ENCODE measurements at regions not wholly inside any gene's neighbourhood (a gene's known extent, or its start where the extent isn't known, plus 50 kb on each side); places are given as distances from the start of the nearest gene placed in this dataset.

DNA sequence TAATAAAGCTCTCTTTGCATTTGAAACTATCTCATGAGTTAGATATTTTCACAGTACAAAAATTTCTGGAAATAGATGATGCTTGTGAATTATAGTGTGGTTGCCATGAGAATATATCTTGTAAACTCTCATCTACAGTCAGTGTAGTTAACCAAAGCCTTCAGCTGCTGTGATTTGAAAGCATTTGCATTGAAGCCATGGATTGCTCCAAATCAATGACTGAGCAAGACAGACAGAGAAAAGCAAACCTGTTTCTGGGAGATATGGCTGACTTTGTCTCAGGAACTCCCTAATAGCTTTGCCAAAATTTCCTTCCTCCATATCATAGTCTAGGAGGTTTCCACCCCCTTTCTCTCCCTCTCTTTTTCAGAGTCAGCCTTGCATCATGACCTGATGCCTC, 955.3 kb downstream of the REEP3 start:
- Histone ChIP-seq H3K9me3 (peaks cover 0 to 5% (median 0%) of the 10 kb centered on the region in 3 donors), H3K4me3 (no peak overlapping the region), H3K27me3 (no peaks in the 10 kb centered on the region), H3K36me3 (no peaks in the 10 kb centered on the region), H3K27ac (no peak overlapping the region), H3K4me1 (no peaks in the 10 kb centered on the region)
- TF ChIP-seq POLR2A (IDR thresholded peaks at IDR 0.05): no peak
- TF ChIP-seq, protein P1, sequence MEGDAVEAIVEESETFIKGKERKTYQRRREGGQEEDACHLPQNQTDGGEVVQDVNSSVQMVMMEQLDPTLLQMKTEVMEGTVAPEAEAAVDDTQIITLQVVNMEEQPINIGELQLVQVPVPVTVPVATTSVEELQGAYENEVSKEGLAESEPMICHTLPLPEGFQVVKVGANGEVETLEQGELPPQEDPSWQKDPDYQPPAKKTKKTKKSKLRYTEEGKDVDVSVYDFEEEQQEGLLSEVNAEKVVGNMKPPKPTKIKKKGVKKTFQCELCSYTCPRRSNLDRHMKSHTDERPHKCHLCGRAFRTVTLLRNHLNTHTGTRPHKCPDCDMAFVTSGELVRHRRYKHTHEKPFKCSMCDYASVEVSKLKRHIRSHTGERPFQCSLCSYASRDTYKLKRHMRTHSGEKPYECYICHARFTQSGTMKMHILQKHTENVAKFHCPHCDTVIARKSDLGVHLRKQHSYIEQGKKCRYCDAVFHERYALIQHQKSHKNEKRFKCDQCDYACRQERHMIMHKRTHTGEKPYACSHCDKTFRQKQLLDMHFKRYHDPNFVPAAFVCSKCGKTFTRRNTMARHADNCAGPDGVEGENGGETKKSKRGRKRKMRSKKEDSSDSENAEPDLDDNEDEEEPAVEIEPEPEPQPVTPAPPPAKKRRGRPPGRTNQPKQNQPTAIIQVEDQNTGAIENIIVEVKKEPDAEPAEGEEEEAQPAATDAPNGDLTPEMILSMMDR (IDR thresholded peaks at IDR 0.05): no peak
- DNase-seq: no peak
- intact Hi-C loops (cut with DNase I): no loop called here

DNA sequence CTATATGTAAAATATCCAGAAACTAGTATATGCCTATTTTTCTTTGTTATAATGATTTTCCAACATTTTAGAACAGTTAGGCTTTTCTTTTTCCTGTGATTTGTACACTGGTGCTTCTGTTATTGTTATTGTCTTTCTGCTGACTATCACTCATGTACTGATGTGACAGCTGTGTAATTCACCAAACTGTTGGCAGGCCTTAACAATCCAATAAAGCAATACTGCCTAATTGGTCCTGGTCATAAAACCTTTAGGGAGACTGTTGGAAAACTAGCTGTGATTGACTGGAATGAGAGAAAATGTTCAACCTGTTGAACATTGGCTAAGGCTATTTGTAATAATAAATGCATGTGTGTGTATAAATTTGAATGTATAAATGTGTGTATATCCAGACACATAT, 956.6 kb downstream of the REEP3 start:
- TF ChIP-seq, protein P1 (IDR thresholded peaks at IDR 0.05): no peak
- no peak for TF ChIP-seq POLR2A (IDR thresholded peaks at IDR 0.05)
- Histone ChIP-seq H3K36me3 (no peaks in the 10 kb centered on the region), H3K4me1 (no peaks in the 10 kb centered on the region), H3K27me3 (no peaks in the 10 kb centered on the region), H3K27ac (no peak overlapping the region), H3K9me3 (peaks cover 0 to 5% (median 0%) of the 10 kb centered on the region in 3 donors), H3K4me3 (no peak overlapping the region)
- intact Hi-C loops (cut with DNase I): no loop called here
- DNase-seq: no peak

DNA sequence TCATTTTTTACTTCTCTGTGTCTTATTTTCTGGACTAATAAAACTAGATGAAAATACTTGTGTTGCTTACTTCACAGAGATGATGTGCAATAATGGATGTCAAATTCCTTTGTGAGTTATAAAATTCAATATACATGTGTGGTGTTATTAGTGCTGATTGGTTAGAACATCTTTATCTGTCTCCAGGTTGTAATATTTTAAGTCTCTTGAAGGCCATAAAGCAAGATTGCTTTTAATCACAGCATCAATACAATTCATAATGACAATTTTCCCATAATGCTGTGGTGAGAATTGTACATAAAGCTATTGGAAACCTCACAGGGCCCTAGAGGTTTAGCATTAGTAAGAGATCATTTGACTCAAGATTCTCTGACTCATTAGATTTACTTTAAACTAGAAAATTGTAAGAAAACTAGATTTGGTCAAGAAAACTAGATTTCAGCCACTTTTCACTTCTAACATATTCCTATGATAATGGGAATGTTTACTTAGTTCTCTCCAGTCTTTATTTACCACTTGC, 963.7 kb downstream of the REEP3 start:
- no peaks in the 10 kb centered on the region for H3K4me1 ChIP-seq
- no peaks in the 10 kb centered on the region for H3K36me3 ChIP-seq
- no peaks in the 10 kb centered on the region for H3K9me3 ChIP-seq
- no peak overlapping the region for H3K4me3 ChIP-seq
- no peaks in the 10 kb centered on the region for H3K27me3 ChIP-seq
- intact Hi-C loops (cut with DNase I): no loop called here
- no peak for DNase-seq
- TF ChIP-seq, protein P1 (IDR thresholded peaks at IDR 0.05): no peak
- no peak for TF ChIP-seq POLR2A (IDR thresholded peaks at IDR 0.05)
- H3K27ac ChIP-seq: no peak overlapping the region

DNA sequence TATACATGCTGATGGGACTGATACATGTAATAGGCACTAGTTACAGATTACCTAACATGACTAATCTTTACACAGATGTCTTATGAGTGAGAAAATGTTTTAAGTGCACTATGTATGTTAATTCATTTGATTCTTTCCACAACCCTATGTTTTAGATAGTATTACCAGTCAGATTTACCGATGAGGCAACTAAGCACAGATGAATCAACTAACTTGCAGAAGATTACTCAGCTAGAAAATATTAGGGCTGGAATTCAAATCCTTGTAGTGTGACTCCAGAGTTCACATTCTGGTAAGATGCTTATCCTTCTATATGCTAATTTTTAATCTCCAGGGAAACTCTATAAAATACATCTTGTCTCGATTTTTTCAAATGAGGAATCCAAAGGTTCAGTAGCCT, 964.9 kb downstream of the REEP3 start:
- H3K27ac ChIP-seq: no peak overlapping the region
- TF ChIP-seq, protein P1 (IDR thresholded peaks at IDR 0.05): no peak
- no peak for TF ChIP-seq POLR2A (IDR thresholded peaks at IDR 0.05)
- no peaks in the 10 kb centered on the region for H3K36me3 ChIP-seq
- DNase-seq: no peak
- H3K4me3 ChIP-seq: no peak overlapping the region
- intact Hi-C loops (cut with DNase I): no loop called here
- 42 to 47% methylated on average over 2 of the region's 2 CpGs for WGBS, 2 donors
- H3K9me3 ChIP-seq: no peaks in the 10 kb centered on the region
- no peaks in the 10 kb centered on the region for H3K27me3 ChIP-seq
- no peaks in the 10 kb centered on the region for H3K4me1 ChIP-seq

DNA sequence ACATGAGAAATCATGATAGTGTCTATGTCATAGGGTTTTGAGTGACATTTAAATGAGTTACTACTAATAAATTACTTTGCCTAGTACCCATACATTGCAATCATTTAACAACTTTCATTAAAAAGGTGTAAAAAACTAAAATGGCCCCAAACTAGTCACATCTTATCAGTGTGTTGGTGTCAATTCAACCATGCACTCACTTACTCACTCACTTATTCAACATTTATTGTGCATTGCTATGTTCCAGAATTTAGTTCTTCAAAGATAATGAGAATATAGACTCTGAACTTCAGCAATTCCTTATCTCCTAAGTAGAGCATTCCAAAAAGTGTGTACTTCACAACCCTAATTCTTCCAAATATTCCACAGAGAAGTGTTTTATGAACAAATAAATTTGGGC, 965.7 kb downstream of the REEP3 start:
- H3K4me3 ChIP-seq: no peak overlapping the region
- no peaks in the 10 kb centered on the region for H3K4me1 ChIP-seq
- intact Hi-C loops (cut with DNase I): no loop called here
- DNase-seq: no peak
- no peaks in the 10 kb centered on the region for H3K27me3 ChIP-seq
- H3K27ac ChIP-seq: no peak overlapping the region
- H3K9me3 ChIP-seq: no peaks in the 10 kb centered on the region
- TF ChIP-seq, protein P1 (IDR thresholded peaks at IDR 0.05): no peak
- TF ChIP-seq POLR2A (IDR thresholded peaks at IDR 0.05): no peak
- no peaks in the 10 kb centered on the region for H3K36me3 ChIP-seq

Data from esophagus squamous epithelium (tissue), 5 donors.